PC-3 (cell line): ENCODE measurements at regions not wholly inside any gene's neighbourhood (a gene's known extent, or its start where the extent isn't known, plus 50 kb on each side); places are given as distances from the start of the nearest gene placed in this dataset.

Experiments used
- ATAC-seq: fragments of 200-7000 bp; cut with Tn5 transposase; 2 replicates; pipeline ENCODE4 v1.9.1; 2020; ENCODE audit warnings: mild to moderate bottlenecking, moderate library complexity
- BruUV-seq: library from RNA; stranded (reverse); fragments of 400-500 nt; replicated peaks from 2 replicates; lab custom pipeline; 2021; lab: Mats Ljungman, UMichigan
- CTCF ChIA-PET: fragments of 300-600 bp; sonication (Branson Sonifier 250); formaldehyde crosslinking; loops from one replicate; lab custom pipeline; 2022; ENCODE audit warnings: antibody characterized with exemption; lab: Charles Lee
- POLR2A ChIA-PET: fragments of 300-600 bp; sonication (Branson Sonifier 250); formaldehyde crosslinking; loops from one replicate; lab custom pipeline; 2022; ENCODE audit warnings: antibody characterized with exemption; ENCODE audit not compliant: unreplicated experiment; lab: Charles Lee
- DNase-seq: peaks from one replicate; pipeline ENCODE4 v3.0.0-alpha.2; 2015
- H2AFZ ChIP-seq: fragments of 300-600 bp; sonication (generic); 2 replicates; pipeline ENCODE4 v1.6.0; 2016; ENCODE audit warnings: antibody characterized with exemption, low read length
- H3F3A ChIP-seq: fragments of 300-600 bp; sonication (generic); one replicate; pipeline ENCODE4 v1.6.0; 2017; ENCODE audit warnings: antibody characterized with exemption, low read length, control low read depth, mild to moderate bottlenecking; ENCODE audit not compliant: unreplicated experiment
- H3K27ac ChIP-seq: fragments of 300-600 bp; sonication (generic); 2 replicates; pipeline ENCODE4 v1.5.1; 2016; ENCODE audit warnings: mild to moderate bottlenecking, low read length
- H3K27me3 ChIP-seq: fragments of 300-600 bp; sonication (generic); 2 replicates; pipeline ENCODE4 v1.6.1; 2016; ENCODE audit warnings: low read length, mixed read lengths
- H3K36me3 ChIP-seq: fragments of 300-600 bp; sonication (generic); 2 replicates; pipeline ENCODE4 v1.6.1; 2016; ENCODE audit warnings: low read depth, mixed run types, low read length, mixed read lengths
- H3K4me1 ChIP-seq: fragments of 300-600 bp; sonication (generic); 2 replicates; pipeline ENCODE4 v1.5.1; 2016; ENCODE audit warnings: low read length; ENCODE audit not compliant: insufficient read depth
- H3K4me2 ChIP-seq: fragments of 300-600 bp; sonication (generic); 2 replicates; pipeline ENCODE4 v1.6.0; 2016; ENCODE audit warnings: low read length
- H3K4me3 ChIP-seq: fragments of 300-600 bp; sonication (generic); 2 replicates; pipeline ENCODE4 v1.5.1; 2016; ENCODE audit warnings: mild to moderate bottlenecking, low read length, mixed read lengths
- H3K79me2 ChIP-seq: fragments of 300-600 bp; sonication (generic); 2 replicates; pipeline ENCODE4 v1.6.1; 2017; ENCODE audit warnings: low read length, mixed read lengths
- H3K9ac ChIP-seq: fragments of 300-600 bp; sonication (generic); 2 replicates; pipeline ENCODE4 v1.6.0; 2016; ENCODE audit warnings: mild to moderate bottlenecking, low read length
- H3K9me2 ChIP-seq: fragments of 300-600 bp; sonication (generic); replicated peaks from 2 replicates; pipeline ENCODE4 v1.6.1; 2016; ENCODE audit warnings: mixed run types, low read length, mixed read lengths
- H3K9me3 ChIP-seq: fragments of 300-600 bp; sonication (generic); 2 replicates; pipeline ENCODE4 v1.6.1; 2016; ENCODE audit warnings: low read length, mixed read lengths
- H4K20me1 ChIP-seq: fragments of 300-600 bp; sonication (generic); 2 replicates; pipeline ENCODE4 v1.6.1; 2016; ENCODE audit warnings: low read length, mixed read lengths
- CTCF ChIP-seq: fragments of 300-600 bp; sonication (generic); conservative IDR thresholded peaks from 2 replicates; pipeline ENCODE4 v1.5.1; 2017; ENCODE audit warnings: antibody characterized with exemption, low read depth, mild to moderate bottlenecking, low read length
- EZH2 ChIP-seq: fragments of 300-600 bp; sonication (generic); IDR thresholded peaks from one replicate; pipeline ENCODE4 v1.6.1; 2017; ENCODE audit warnings: antibody characterized with exemption, mild to moderate bottlenecking, low read length; ENCODE audit not compliant: unreplicated experiment
- EZH2phosphoT487 ChIP-seq: fragments of 300-600 bp; sonication (generic); IDR thresholded peaks from 2 replicates; pipeline ENCODE4 v1.6.1; 2018; ENCODE audit warnings: mild to moderate bottlenecking, antibody characterized with exemption, low read length, borderline replicate concordance
- intact Hi-C: fragments of 100-400 bp; cut with micrococcal nuclease; formaldehyde crosslinking; loops from 2 replicates; pipeline ENCODE4 v1.9.0; 2023

- POLR2A ChIA-PET, result no interaction called here
- intact Hi-C loops, result no loop called here
- CTCF ChIA-PET, result no interaction called here
Observed at GRCh38 chr5:67538855-67539506, 342.4 kb upstream of the CD180 start.

GRCh38 chr5:67537439-67538148 lies 341.0 kb upstream of the CD180 start:
- POLR2A ChIA-PET, result no interaction called here
- H3K9me2 ChIP-seq, result no peaks in the 10 kb centered on the region
- H3K27ac ChIP-seq, result no peak overlapping the region
- no peak overlapping the region for H2AFZ ChIP-seq
- no peaks in the 10 kb centered on the region for H3K27me3 ChIP-seq
- no peaks in the 10 kb centered on the region for H4K20me1 ChIP-seq
- no TSS peak for BruUV-seq
- no peak overlapping the region for H3K9ac ChIP-seq
- H3K4me2 ChIP-seq, result no peak overlapping the region
- CTCF ChIA-PET, result no interaction called here
- no peak for ATAC-seq
- no peaks in the 10 kb centered on the region for H3K79me2 ChIP-seq
- TF ChIP-seq CTCF, result no peak
- no peak for TF ChIP-seq EZH2
- no peak for TF ChIP-seq EZH2phosphoT487
- no peaks in the 10 kb centered on the region for H3K9me3 ChIP-seq
- H3K4me3 ChIP-seq, result no peak overlapping the region
- no peaks in the 10 kb centered on the region for H3K36me3 ChIP-seq
- no peaks in the 10 kb centered on the region for H3F3A ChIP-seq
- H3K4me1 ChIP-seq, result no peaks in the 10 kb centered on the region
- intact Hi-C loops, result no loop called here
- no peak for DNase-seq

More at GRCh38 chr5:67538855-67539506, 342.4 kb upstream of the CD180 start:
- Histone ChIP-seq H3K4me3 (no peak overlapping the region), H3K27ac (no peak overlapping the region), H3K36me3 (no peaks in the 10 kb centered on the region), H3K27me3 (no peaks in the 10 kb centered on the region), H3K9me2 (no peaks in the 10 kb centered on the region), H3K9ac (no peak overlapping the region), H3K4me1 (no peaks in the 10 kb centered on the region), H3K79me2 (no peaks in the 10 kb centered on the region), H2AFZ (no peak overlapping the region), H3F3A (no peaks in the 10 kb centered on the region), H3K4me2 (no peak overlapping the region), H3K9me3 (no peaks in the 10 kb centered on the region), H4K20me1 (no peaks in the 10 kb centered on the region)
- TF ChIP-seq CTCF (no peak), EZH2 (no peak), EZH2phosphoT487 (no peak)
- BruUV-seq, result no TSS peak
- no peak for DNase-seq
- ATAC-seq, result no peak

- no peaks in the 10 kb centered on the region for H3K36me3 ChIP-seq
- 0 out of 2 replicates have a peak, but pooled peaks cover 3% of the 10 kb centered on the region for H3K27me3 ChIP-seq
- ATAC-seq (no peak), DNase-seq (no peak)
- no TSS peak for BruUV-seq
- no peaks in the 10 kb centered on the region for H3F3A ChIP-seq
- CTCF ChIA-PET, result no interaction called here
- H3K4me3 ChIP-seq, result no peak overlapping the region
- no peak overlapping the region for H3K4me2 ChIP-seq
- intact Hi-C loops, result no loop called here
- H3K9me2 ChIP-seq, result no peaks in the 10 kb centered on the region
- H3K79me2 ChIP-seq, result no peaks in the 10 kb centered on the region
- no peaks in the 10 kb centered on the region for H3K9me3 ChIP-seq
- no peak for TF ChIP-seq EZH2phosphoT487
- TF ChIP-seq CTCF, result no peak
- TF ChIP-seq EZH2, result no peak
- no peaks in the 10 kb centered on the region for H3K4me1 ChIP-seq
- H3K9ac ChIP-seq, result no peak overlapping the region
- no peak overlapping the region for H3K27ac ChIP-seq
- no peak overlapping the region for H2AFZ ChIP-seq
- POLR2A ChIA-PET, result no interaction called here
- H4K20me1 ChIP-seq, result no peaks in the 10 kb centered on the region
Observed at GRCh38 chr5:67536866-67537265, 340.3 kb upstream of the CD180 start.
